H54 (cell line): ENCODE measurements at regions not wholly inside any gene's neighbourhood (a gene's known extent, or its start where the extent isn't known, plus 50 kb on each side); places are given as distances from the start of the nearest gene placed in this dataset.

Experiments
- DNase-seq: peaks from one replicate; pipeline ENCODE4 v3.0.0; 2011; ENCODE audit warnings: low spot score, mixed read lengths; ENCODE audit not compliant: insufficient read length
- FAIRE-seq: peaks from 3 replicates; lab custom pipeline; 2011; peaks lifted over from hg19 to GRCh38; lab: Jason Lieb, UNC
- POLR2A ChIP-seq: IDR thresholded peaks from 2 replicates; pipeline ENCODE4 v1.6.1; 2011; ENCODE audit warnings: low read depth, mild to moderate bottlenecking, low read length

DNA sequence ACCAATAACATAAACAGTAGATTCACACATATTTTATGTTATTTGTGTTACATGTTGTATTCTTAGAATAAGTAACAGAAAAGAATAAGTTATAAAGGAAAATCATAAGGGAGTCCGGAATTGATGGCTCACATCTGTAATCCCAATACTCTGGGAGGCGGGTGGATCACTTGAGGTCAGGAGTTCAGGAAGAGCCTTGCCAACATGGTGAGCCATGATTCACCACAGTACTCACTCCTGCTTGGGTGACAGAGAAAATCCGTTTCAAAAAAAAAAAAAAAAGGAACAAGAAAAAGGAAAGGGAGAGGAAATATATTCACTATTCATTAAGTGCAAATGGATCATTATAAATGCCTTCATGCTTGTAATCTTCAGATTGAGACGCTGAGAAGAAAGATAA lies 533.3 kb upstream of the CDH9 start:
- FAIRE-seq (no peak), DNase-seq (no peak)
- no peak for TF ChIP-seq POLR2A

DNA sequence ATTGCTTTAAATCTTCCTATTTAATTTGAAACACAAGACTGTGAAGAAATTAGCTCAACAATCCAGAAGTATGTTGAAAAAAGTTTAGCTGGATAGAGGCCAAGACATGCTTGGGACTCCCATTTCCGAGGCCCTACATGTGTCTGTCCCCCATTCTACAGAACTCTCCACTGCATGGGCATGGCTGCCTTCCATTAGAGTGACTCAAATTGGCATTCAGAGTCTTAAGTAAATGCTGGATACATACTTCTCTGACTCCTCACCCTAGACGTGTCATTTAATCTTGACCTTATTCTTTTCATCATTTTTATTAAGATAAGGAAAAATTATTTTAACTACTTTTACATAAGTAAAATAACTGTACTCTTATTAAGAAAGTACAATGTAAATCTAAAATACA lies 530.4 kb upstream of the CDH9 start:
- FAIRE-seq (peak; percentile 53), DNase-seq (no peak)
- no peak for TF ChIP-seq POLR2A

DNA sequence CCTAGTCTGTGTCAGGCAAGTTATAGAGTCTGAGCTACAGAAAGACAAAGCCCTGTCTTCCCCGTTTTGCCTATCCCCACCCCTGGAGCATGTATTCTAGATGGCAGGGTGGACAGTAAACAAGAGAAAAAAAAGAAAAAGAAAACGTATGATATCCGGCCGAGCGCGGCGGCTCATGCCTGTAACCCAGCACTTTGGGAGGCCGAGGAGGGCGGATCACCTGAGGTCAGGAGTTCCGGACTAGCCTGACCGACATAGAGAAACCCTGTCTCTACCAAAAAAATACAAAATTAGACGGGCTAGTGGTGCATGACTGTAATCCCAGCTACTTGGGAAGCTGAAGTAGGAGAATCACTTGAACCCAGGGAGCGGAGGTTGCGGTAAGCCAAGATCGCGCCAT lies 523.0 kb upstream of the CDH9 start:
- FAIRE-seq (no peak), DNase-seq (no peak)
- TF ChIP-seq POLR2A: no peak

DNA sequence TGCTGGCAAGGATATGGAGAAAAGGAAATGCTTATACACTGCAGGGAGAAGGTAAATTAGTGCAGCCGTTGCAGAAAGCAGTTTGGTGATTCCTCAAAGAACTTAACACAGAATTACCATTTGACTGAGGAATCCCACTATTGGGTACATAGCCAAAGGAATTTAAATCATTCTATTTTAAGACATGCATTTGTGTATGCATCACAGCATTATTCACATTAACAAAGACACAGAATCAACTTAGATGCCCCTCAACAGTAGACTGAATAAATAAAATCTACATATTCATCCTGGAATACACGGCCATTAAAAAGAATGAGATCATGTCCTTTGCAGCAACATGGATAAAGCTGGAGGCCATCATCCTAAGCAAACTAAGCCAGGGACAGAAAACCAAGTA lies 510.1 kb upstream of the CDH9 start:
- no peak for DNase-seq
- no peak for FAIRE-seq

DNA sequence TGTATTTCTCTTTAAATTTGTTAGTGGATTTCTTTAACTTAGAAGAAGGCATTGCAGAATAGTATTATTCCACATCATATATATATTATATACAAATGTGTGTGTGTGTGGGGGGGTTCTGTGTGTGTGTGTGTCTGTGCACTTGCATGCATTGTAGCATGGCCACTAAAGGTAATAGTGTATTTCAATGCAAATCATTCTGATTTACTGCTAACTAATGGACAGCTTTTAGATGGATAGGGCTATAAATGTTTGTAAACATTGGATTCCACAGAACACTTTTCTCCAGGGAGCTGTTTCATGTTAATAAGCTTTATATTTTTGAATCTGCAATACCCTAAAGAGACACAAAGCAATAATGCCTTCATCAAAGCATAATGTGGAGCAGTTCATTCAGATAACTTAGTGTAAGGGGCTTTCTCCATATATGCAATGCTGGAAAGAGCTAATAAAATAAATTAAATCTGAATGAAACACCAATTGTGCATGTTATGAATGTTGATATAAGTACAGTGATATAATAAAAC lies 496.7 kb upstream of the CDH9 start:
- FAIRE-seq (peak; percentile 11), DNase-seq (no peak)
- no peak for TF ChIP-seq POLR2A

More for the DNA sequence above, 510.1 kb upstream of the CDH9 start:
- TF ChIP-seq POLR2A: no peak

DNA sequence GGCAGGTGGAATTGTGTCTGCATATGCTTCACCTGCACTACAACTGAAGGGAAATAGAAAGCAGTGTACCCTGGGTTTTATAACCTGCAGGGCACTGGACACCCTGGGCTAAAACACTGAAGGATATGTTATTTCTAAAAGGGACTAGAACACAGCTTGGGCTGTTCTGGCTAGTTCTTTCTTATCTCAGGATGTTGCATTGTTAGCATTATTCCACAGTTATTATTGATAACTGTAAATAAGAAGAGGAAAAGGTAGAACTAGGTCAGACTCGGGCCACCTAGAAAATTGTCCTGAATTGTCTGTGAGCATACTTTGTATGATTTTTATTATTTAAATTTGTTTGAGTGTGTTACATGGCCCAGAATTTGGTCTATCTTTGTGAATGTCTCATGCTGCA lies 493.9 kb upstream of the CDH9 start:
- no peak for FAIRE-seq
- DNase-seq: no peak
- TF ChIP-seq POLR2A: no peak

DNA sequence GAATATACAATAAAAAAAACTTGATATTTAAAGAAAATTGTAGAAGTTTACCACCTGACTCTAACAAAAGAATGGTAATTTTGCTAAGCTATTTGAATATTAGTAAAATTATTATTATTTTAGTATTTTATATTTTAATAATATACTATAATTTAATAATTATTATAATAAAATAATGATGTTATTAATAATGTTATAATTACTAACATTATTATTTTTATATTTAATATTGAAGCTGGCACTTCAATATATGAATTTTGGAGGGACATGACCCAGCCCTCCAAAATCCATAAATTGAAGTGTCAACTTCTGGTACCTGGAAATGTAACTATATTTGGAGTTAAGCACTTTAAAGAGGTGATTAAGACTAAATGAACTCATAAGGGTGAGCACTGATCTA lies 486.1 kb upstream of the CDH9 start:
- TF ChIP-seq POLR2A: no peak
- FAIRE-seq: no peak
- no peak for DNase-seq

DNA sequence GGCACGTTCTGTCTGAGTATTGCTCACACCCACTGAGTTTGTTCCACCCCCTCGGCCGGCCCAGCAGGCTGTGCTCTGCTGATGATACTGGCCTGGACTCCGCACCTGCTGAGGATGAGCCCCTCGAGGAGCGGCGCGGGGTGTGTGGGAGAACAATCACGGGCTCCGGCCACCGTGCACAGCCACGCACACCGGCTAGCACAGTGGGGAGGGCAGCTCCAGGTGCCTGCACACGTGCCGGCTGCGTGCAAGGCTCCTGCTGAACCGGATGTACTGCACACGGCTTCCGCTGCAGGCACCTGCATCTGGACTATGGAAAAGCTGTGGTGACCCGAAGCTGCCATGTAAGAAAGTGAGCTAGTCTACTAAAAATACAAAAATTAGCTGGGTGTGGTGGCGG lies 485.2 kb upstream of the CDH9 start:
- no peak for TF ChIP-seq POLR2A
- no peak for DNase-seq
- no peak for FAIRE-seq

DNA sequence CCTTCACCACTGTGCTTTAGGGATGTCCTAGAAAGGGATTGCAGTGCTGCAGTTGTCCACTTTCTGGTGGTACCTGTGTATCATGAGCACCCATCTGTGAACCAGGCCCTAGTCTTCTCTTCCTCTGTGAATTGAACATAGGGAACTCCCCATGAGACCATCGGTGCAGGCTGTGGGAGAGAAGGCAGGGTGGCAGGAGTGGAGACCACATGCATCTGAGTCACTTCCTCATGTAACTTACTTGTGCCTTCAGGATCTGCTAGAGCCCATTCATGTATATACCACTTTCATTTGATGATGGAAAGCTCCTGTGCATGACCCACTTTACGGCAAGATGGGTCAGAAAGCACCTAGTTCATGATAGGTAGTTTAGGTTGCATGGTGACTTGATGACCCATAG lies 478.1 kb upstream of the CDH9 start:
- no peak for DNase-seq
- FAIRE-seq: no peak
- no peak for TF ChIP-seq POLR2A

DNA sequence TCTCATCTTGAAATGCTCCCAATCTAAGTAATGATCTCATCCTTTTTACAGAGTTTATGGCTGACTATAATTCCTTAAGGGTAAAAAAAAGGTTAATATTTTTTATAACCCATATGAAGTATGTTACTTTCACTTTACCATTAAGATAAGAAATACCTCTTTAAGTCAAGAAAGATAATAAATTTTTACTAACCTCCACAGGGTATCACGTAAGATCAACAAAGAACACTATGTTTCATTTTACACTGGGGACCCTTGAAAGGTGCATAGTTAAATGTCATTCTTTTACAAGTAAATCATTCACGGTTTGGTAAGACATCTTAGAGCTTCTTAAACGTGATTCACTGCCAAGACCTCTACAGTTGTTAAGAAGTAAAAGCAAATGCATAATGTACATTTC lies 472.7 kb upstream of the CDH9 start:
- FAIRE-seq (peak; percentile 80), DNase-seq (no peak)
- no peak for TF ChIP-seq POLR2A

DNA sequence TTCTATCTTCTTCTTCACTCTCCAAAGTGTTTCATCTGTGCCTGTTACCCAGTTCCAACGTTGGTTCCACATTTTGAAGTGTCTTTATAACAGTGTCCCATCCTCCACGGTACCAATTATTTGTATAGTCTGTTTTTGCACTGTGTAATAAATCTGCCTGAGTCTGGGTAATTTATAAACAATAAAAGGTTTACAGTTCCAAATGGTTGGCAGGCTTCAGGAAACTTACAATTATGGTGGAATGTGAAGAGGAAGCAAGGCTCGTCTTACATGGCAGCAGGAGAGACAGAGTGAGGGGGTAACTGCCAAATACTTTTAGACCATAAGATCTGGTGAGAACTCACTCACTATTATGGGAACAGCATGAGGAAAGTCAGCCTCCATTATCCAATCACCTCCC lies 465.4 kb upstream of the CDH9 start:
- FAIRE-seq (no peak), DNase-seq (no peak)

DNA sequence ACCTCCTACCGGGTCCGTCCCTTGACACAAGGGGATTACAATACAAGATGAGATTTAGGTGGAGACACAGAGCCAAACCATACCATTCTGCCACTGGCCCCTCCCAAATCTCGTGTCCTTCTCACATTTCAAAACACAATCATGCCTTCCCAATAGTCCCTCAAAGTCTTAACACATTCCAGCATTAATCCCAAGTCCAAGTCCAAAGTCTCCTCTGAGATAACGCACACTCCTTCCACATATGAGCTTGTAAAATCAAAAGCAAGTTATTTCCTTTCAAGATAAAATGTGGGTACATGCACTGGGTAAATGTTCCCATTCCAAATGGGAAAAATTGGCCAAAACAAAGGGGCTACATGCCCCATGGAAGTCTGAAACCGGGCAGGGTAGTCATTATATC lies 463.9 kb upstream of the CDH9 start:
- no peak for TF ChIP-seq POLR2A
- FAIRE-seq (no peak), DNase-seq (no peak)

More for the DNA sequence above, 465.4 kb upstream of the CDH9 start:
- no peak for TF ChIP-seq POLR2A

DNA sequence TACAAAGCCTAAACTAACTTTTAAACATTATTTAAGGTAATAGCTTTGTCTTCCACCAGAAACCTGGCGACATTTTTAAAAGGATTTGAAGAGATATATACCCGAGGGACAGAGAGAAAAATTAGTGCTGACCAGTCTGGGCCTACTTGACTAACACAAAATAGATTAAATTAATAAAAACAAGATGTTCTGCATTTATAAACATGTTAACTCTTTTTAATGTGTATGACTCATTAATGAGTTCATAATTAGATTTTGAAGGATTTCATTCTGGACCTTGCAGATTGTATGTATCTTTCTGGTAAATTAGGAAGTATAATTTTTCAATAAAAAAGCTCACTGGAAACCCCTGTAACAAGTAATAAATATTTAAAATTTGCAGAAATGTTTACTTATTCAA lies 459.1 kb upstream of the CDH9 start:
- no peak for FAIRE-seq
- TF ChIP-seq POLR2A: no peak
- DNase-seq: no peak

DNA sequence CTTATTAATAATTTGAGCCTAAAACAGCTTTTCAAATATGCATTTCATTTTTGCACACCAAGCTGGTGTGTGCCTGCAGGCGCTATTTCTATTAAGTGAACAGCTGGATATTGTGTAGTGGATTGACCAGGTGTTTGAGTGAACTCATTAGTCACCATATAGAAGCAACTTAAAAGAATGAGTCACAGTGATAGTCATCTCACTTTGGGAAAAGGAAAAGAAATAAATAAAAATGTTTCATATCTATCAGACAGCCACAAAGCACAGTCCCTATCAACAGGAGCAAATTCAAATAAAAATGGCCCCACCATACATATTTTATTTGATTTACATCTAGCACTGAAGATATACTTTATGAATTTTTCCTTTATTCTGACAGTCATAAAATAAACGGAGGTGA lies 456.5 kb upstream of the CDH9 start:
- peak; percentile 91 for FAIRE-seq
- no peak for TF ChIP-seq POLR2A
- DNase-seq: peak; percentile 15

DNA sequence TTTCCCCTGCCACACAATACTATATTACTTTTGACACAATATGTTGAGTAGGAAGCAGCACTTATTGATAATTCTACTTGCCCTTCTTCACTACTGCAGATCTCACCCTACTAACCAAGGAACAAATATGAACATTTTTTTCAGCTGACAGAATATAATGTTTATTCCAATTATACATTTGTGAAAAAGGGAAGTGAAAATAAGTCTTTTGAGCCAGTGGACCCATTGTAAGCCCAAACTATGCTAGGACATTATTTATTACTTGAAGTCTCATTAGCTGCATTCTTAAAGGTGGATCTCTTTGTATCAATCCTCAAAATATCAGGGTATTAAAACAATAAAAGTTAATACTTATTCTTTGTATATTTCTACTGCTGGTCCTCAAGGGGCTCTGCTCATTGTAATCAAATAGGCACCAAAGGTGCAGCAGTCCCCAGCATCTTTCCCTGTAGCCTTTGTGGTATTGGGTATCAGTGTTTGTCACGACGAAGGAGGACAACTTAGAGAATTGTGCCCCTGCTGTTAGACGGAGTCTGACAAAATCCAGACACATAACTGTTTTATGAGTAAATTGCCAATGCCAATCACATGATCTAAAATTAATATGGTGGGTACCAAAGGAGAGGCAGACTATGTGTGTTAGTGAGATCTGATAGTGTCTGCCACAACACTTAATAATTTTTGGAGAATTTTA lies 453.5 kb upstream of the CDH9 start:
- no peak for TF ChIP-seq POLR2A
- FAIRE-seq (no peak), DNase-seq (no peak)
